DND-41 (cell line): ENCODE measurements at regions not wholly inside any gene's neighbourhood (a gene's known extent, or its start where the extent isn't known, plus 50 kb on each side); places are given as distances from the start of the nearest gene placed in this dataset.

ENCODE experiments used
- ATAC-seq: fragments of 200-7000 bp; cut with Tn5 transposase; 3 replicates; pipeline ENCODE4 v1.9.1; 2021; ENCODE audit warnings: low read depth; ENCODE audit not compliant: insufficient read depth
- DNase-seq: peaks from one replicate; pipeline ENCODE4 v3.0.0-alpha.2; 2020
- H2AFZ ChIP-seq: 2 replicates; pipeline ENCODE4 v1.6.0; 2012; ENCODE audit warnings: low read depth, low read length
- H3K27ac ChIP-seq: 2 replicates; pipeline ENCODE4 v1.5.1; 2012; ENCODE audit warnings: low read length, inconsistent platforms
- H3K27me3 ChIP-seq: fragments of 200-600 bp; sonication (generic); 2 replicates; pipeline ENCODE4 v1.6.0; 2012; ENCODE audit warnings: low read length, mild to moderate bottlenecking, inconsistent platforms; ENCODE audit not compliant: insufficient read depth, poor library complexity
- H3K36me3 ChIP-seq: 2 replicates; pipeline ENCODE4 v1.5.1; 2012; ENCODE audit warnings: low read length, inconsistent platforms; ENCODE audit not compliant: insufficient read depth
- H3K4me1 ChIP-seq: 2 replicates; pipeline ENCODE4 v1.5.1; 2012; ENCODE audit warnings: mild to moderate bottlenecking, low read length; ENCODE audit not compliant: insufficient read depth
- H3K4me2 ChIP-seq: 2 replicates; pipeline ENCODE4 v1.6.0; 2012; ENCODE audit warnings: mild to moderate bottlenecking, moderate library complexity, low read length, inconsistent platforms; ENCODE audit not compliant: insufficient read depth
- H3K4me3 ChIP-seq, 2 experiments: fragments of 200-600 bp in 1 of 2; shearing (Covaris generic) in 1 of 2; 2 replicates each; pipeline ENCODE4 v1.5.1; 2012 to 2016; ENCODE audit warnings: inconsistent platforms in 2 of 2, low read length in 2 of 2, mild to moderate bottlenecking in 2 of 2, low read depth in 1 of 2, moderate library complexity in 1 of 2
- H3K79me2 ChIP-seq: 2 replicates; pipeline ENCODE4 v1.6.0; 2012; ENCODE audit warnings: low read length, inconsistent platforms; ENCODE audit not compliant: insufficient read depth
- H3K9ac ChIP-seq: 2 replicates; pipeline ENCODE4 v1.6.0; 2012; ENCODE audit warnings: low read depth, mild to moderate bottlenecking, inconsistent platforms, low read length, moderate library complexity
- H3K9me3 ChIP-seq: 2 replicates; pipeline ENCODE4 v1.5.1; 2012; ENCODE audit warnings: low read length, moderate library complexity, mild to moderate bottlenecking, inconsistent platforms; ENCODE audit not compliant: insufficient read depth, severe bottlenecking
- H4K20me1 ChIP-seq: 2 replicates; pipeline ENCODE4 v1.6.0; 2012; ENCODE audit warnings: low read length; ENCODE audit not compliant: insufficient read depth
- EZH2 ChIP-seq: IDR thresholded peaks from 3 replicates; pipeline ENCODE4 v1.6.1; 2012; ENCODE audit warnings: borderline replicate concordance, low read depth, mild to moderate bottlenecking, moderate library complexity, low read length, inconsistent platforms; ENCODE audit not compliant: severe bottlenecking
- TF ChIP-seq, protein P1 (sequence below): IDR thresholded peaks from 2 replicates; pipeline ENCODE4 v1.5.1; 2012; ENCODE audit warnings: borderline replicate concordance, low read length, moderate library complexity, mild to moderate bottlenecking; ENCODE audit not compliant: poor library complexity, severe bottlenecking; ENCODE audit errors: extremely low read depth

DNA sequence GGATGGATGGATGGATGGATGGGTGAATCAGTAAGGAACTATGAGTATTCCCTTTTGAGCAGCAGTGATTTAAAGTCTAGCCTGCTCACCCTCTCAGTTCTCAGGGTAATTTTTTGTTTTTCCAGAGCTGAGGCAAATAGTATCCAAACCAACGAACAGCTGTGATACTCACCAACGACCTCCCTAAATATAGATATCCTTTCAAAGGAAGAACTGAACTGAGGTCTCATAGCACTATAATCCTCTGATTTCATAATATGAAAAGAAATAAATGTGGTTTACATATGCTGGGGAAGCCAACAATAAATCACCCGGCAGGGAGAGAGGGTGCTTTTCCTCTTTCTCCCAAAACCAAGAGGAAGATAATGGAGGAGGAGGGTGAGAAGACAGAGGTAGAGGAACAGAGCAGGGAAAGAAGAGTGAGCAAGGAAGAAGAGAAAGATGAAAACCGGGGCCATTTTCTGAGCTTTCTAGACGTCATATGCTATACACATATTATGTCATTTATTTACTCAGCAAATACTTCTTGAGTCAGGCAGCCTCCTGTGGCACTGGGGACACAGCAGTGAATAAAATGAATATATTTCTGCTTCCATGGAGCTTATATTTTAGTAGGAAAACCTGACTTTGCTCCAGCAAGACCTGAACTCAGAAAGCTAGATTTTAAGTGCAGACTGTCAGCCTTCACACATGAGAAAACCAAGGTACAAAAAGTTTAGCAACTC lies 710.7 kb upstream of the TBX3 start:
- TF ChIP-seq EZH2 = no peak
- TF ChIP-seq, protein P1, sequence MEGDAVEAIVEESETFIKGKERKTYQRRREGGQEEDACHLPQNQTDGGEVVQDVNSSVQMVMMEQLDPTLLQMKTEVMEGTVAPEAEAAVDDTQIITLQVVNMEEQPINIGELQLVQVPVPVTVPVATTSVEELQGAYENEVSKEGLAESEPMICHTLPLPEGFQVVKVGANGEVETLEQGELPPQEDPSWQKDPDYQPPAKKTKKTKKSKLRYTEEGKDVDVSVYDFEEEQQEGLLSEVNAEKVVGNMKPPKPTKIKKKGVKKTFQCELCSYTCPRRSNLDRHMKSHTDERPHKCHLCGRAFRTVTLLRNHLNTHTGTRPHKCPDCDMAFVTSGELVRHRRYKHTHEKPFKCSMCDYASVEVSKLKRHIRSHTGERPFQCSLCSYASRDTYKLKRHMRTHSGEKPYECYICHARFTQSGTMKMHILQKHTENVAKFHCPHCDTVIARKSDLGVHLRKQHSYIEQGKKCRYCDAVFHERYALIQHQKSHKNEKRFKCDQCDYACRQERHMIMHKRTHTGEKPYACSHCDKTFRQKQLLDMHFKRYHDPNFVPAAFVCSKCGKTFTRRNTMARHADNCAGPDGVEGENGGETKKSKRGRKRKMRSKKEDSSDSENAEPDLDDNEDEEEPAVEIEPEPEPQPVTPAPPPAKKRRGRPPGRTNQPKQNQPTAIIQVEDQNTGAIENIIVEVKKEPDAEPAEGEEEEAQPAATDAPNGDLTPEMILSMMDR = no peak
- Histone ChIP-seq H4K20me1 (no peaks in the 10 kb centered on the region), H3K9me3 (no peaks in the 10 kb centered on the region), H2AFZ (no peak overlapping the region), H3K4me3 (no peak overlapping the region), H3K9ac (no peak overlapping the region), H3K36me3 (no peaks in the 10 kb centered on the region), H3K4me1 (no peaks in the 10 kb centered on the region), H3K79me2 (no peaks in the 10 kb centered on the region), H3K27me3 (no peaks in the 10 kb centered on the region), H3K27ac (no peak overlapping the region), H3K4me2 (no peak overlapping the region)
- no peak for ATAC-seq
- no peak for DNase-seq

DNA sequence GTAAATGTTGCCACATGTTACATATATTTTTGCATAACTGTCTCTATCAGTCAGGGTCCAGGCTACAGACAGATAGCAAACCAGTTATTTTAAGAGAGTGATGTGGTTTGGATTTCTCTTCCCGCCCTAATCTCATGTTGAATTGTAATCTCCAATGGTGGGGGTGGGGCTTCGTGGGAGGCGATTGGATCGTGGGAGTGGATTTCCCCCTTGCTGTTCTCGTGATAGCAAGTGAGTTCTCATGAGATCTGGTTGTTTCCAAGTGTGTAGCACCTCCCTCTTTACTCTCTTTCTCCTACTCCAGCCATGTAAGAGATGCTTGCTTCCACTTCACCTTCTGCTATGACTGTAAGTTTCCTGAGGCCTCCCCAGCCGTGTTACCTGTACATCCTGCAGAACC lies 704.2 kb upstream of the TBX3 start:
- Histone ChIP-seq H3K36me3 (no peaks in the 10 kb centered on the region), H3K27me3 (no peaks in the 10 kb centered on the region), H3K9ac (no peak overlapping the region), H3K4me3 (no peak overlapping the region), H3K4me2 (no peak overlapping the region), H2AFZ (no peak overlapping the region), H3K4me1 (no peaks in the 10 kb centered on the region), H3K9me3 (no peaks in the 10 kb centered on the region), H3K79me2 (no peaks in the 10 kb centered on the region), H4K20me1 (no peaks in the 10 kb centered on the region), H3K27ac (no peak overlapping the region)
- ATAC-seq (no peak), DNase-seq (no peak)
- TF ChIP-seq EZH2 = no peak
- TF ChIP-seq, protein P1 = no peak

GRCh38 chr12:115387467-115387901 lies 703.5 kb upstream of the TBX3 start:
- no peaks in the 10 kb centered on the region for H4K20me1 ChIP-seq
- no peaks in the 10 kb centered on the region for H3K27me3 ChIP-seq
- H3K4me3 ChIP-seq = no peak overlapping the region
- no peaks in the 10 kb centered on the region for H3K79me2 ChIP-seq
- no peak overlapping the region for H3K9ac ChIP-seq
- DNase-seq = no peak
- ATAC-seq = no peak
- H3K27ac ChIP-seq = no peak overlapping the region
- no peak overlapping the region for H3K4me2 ChIP-seq
- H3K36me3 ChIP-seq = no peaks in the 10 kb centered on the region
- no peak overlapping the region for H2AFZ ChIP-seq
- H3K9me3 ChIP-seq = no peaks in the 10 kb centered on the region
- TF ChIP-seq EZH2 = no peak
- TF ChIP-seq, protein P1 = no peak
- H3K4me1 ChIP-seq = no peaks in the 10 kb centered on the region
